Caco-2 (cell line): ENCODE measurements at regions not wholly inside any gene's neighbourhood (a gene's known extent, or its start where the extent isn't known, plus 50 kb on each side); places are given as distances from the start of the nearest gene placed in this dataset.

Experiments
- BruUV-seq: library from RNA; stranded (reverse); fragments of 400-500 nt; replicated peaks from 2 replicates; lab custom pipeline; 2021; lab: Mats Ljungman, UMichigan
- CTCF ChIA-PET: fragments of 300-600 bp; sonication (Branson Sonifier 250); formaldehyde crosslinking; loops from one replicate; lab custom pipeline; 2022; ENCODE audit warnings: antibody characterized with exemption; lab: Charles Lee
- POLR2A ChIA-PET: fragments of 300-600 bp; sonication (Branson Sonifier 250); formaldehyde crosslinking; loops from one replicate; lab custom pipeline; 2022; ENCODE audit warnings: antibody characterized with exemption; lab: Charles Lee
- DNase-seq, 2 experiments: peaks; one replicate each; pipeline versions ENCODE4 v3.0.0 to v3.0.0-alpha.2; 2020 to 2022
- H3K27me3 ChIP-seq: replicated peaks from 2 replicates; pipeline ENCODE4 v1.6.0; 2011; ENCODE audit warnings: low read length; ENCODE audit not compliant: control insufficient read depth, insufficient read depth
- H3K36me3 ChIP-seq: 2 replicates; pipeline ENCODE4 v1.5.1; 2011; ENCODE audit warnings: low read length; ENCODE audit not compliant: control insufficient read depth, insufficient read depth
- H3K4me1 ChIP-seq: fragments of 250-450 bp; sonication (Bioruptor Pico); 2 replicates; pipeline ENCODE4 v1.5.1; 2020; ENCODE audit warnings: mild to moderate bottlenecking
- H3K4me3 ChIP-seq: 2 replicates; pipeline ENCODE4 v1.5.1; 2011; ENCODE audit warnings: low read depth, mild to moderate bottlenecking, control low read depth, low read length
- H3K9me3 ChIP-seq: fragments of 250-450 bp; sonication (Bioruptor Pico); 2 replicates; pipeline ENCODE4 v1.5.1; 2020; ENCODE audit warnings: mild to moderate bottlenecking, moderate library complexity
- H3K27ac Mint-ChIP-seq: one replicate; pipeline ENCODE4 v1.8.0; 2022; ENCODE audit warnings: mixed read lengths; ENCODE audit not compliant: unreplicated experiment
- H3K27me3 Mint-ChIP-seq: one replicate; pipeline ENCODE4 v1.8.0; 2022; ENCODE audit warnings: mixed read lengths; ENCODE audit not compliant: insufficient read depth, unreplicated experiment
- H3K36me3 Mint-ChIP-seq: one replicate; pipeline ENCODE4 v1.8.0; 2022; ENCODE audit warnings: mild to moderate bottlenecking, mixed read lengths; ENCODE audit not compliant: insufficient read depth, unreplicated experiment
- H3K4me1 Mint-ChIP-seq: one replicate; pipeline ENCODE4 v1.8.0; 2022; ENCODE audit warnings: low read depth, mixed read lengths; ENCODE audit not compliant: unreplicated experiment
- H3K4me3 Mint-ChIP-seq: one replicate; pipeline ENCODE4 v1.8.0; 2022; ENCODE audit warnings: mild to moderate bottlenecking, moderate library complexity, mixed read lengths; ENCODE audit not compliant: unreplicated experiment
- H3K9me3 Mint-ChIP-seq: one replicate; pipeline ENCODE4 v1.8.0; 2022; ENCODE audit warnings: mixed read lengths; ENCODE audit not compliant: unreplicated experiment
- CTCF ChIP-seq, 2 experiments: fragments of 200-600 bp in 1 of 2; IDR thresholded peaks; 1 replicate in 1 of 2; 2 replicates in 1 of 2; pipeline versions ENCODE4 v1.5.1 to v1.8.0; 2011 to 2022; ENCODE audit warnings: antibody characterized with exemption in 1 of 2, control low read depth in 1 of 2, inconsistent platforms in 1 of 2, low read depth in 1 of 2, low read length in 1 of 2, mild to moderate bottlenecking in 1 of 2, moderate library complexity in 1 of 2; ENCODE audit not compliant: insufficient read depth in 1 of 2, severe bottlenecking in 1 of 2, unreplicated experiment in 1 of 2
- intact Hi-C: fragments of 100-400 bp; cut with micrococcal nuclease; formaldehyde crosslinking; loops from one replicate; pipeline ENCODE4 v1.10.0; 2022; ENCODE audit not compliant: unreplicated experiment

GRCh38 chr4:52241916-52242315 is 190.8 kb downstream of the SPATA18 start:
- POLR2A ChIA-PET: no interaction called here
- Mint-ChIP-seq H3K27ac (no peak overlapping the region), H3K36me3 (no peaks in the 10 kb centered on the region), H3K27me3 (peaks cover 2% of the 10 kb centered on the region), H3K4me1 (no peaks in the 10 kb centered on the region), H3K4me3 (no peak overlapping the region), H3K9me3 (no peaks in the 10 kb centered on the region)
- CTCF ChIA-PET: no interaction called here
- Histone ChIP-seq H3K4me3 (no peak overlapping the region), H3K9me3 (no peaks in the 10 kb centered on the region), H3K27me3 (no peaks in the 10 kb centered on the region), H3K4me1 (no peaks in the 10 kb centered on the region), H3K36me3 (no peaks in the 10 kb centered on the region)
- TF ChIP-seq CTCF (IDR thresholded peaks at IDR 0.05; ENCODE audit: insufficient read depth in 1 of 2, low read depth in 1 of 2, low read length in 1 of 2, severe bottlenecking in 1 of 2, unreplicated experiment in 1 of 2): no peak
- DNase-seq: no peak
- BruUV-seq: no TSS peak
- intact Hi-C loops: no loop called here

GRCh38 chr4:52243367-52243766 is 192.3 kb downstream of the SPATA18 start:
- no peaks in the 10 kb centered on the region for H3K36me3 Mint-ChIP-seq
- peaks cover 2% of the 10 kb centered on the region for H3K27me3 Mint-ChIP-seq
- DNase-seq: no peak
- no TSS peak for BruUV-seq
- intact Hi-C loops: no loop called here
- no peak overlapping the region for H3K27ac Mint-ChIP-seq
- CTCF ChIA-PET: no interaction called here
- H3K9me3 Mint-ChIP-seq: no peaks in the 10 kb centered on the region
- TF ChIP-seq CTCF (IDR thresholded peaks at IDR 0.05; ENCODE audit: insufficient read depth in 1 of 2, low read depth in 1 of 2, low read length in 1 of 2, severe bottlenecking in 1 of 2, unreplicated experiment in 1 of 2): no peak
- no peaks in the 10 kb centered on the region for H3K4me1 ChIP-seq
- H3K27me3 ChIP-seq: no peaks in the 10 kb centered on the region
- H3K4me3 Mint-ChIP-seq: no peak overlapping the region
- H3K4me3 ChIP-seq: no peak overlapping the region
- H3K9me3 ChIP-seq: no peaks in the 10 kb centered on the region
- POLR2A ChIA-PET: no interaction called here
- no peaks in the 10 kb centered on the region for H3K36me3 ChIP-seq
- no peaks in the 10 kb centered on the region for H3K4me1 Mint-ChIP-seq

- no peaks in the 10 kb centered on the region for H3K4me1 ChIP-seq
- H3K36me3 ChIP-seq: no peaks in the 10 kb centered on the region
- ChIA-PET CTCF (no interaction called here), POLR2A (no interaction called here)
- peaks cover 2% of the 10 kb centered on the region for H3K27me3 Mint-ChIP-seq
- no peak overlapping the region for H3K27ac Mint-ChIP-seq
- no peaks in the 10 kb centered on the region for H3K9me3 Mint-ChIP-seq
- no TSS peak for BruUV-seq
- no peak overlapping the region for H3K4me3 Mint-ChIP-seq
- no peaks in the 10 kb centered on the region for H3K4me1 Mint-ChIP-seq
- TF ChIP-seq CTCF (IDR thresholded peaks at IDR 0.05; ENCODE audit: insufficient read depth in 1 of 2, low read depth in 1 of 2, low read length in 1 of 2, severe bottlenecking in 1 of 2, unreplicated experiment in 1 of 2): no peak
- no peak overlapping the region for H3K4me3 ChIP-seq
- no peaks in the 10 kb centered on the region for H3K9me3 ChIP-seq
- intact Hi-C loops: no loop called here
- DNase-seq: no peak
- no peaks in the 10 kb centered on the region for H3K27me3 ChIP-seq
- no peaks in the 10 kb centered on the region for H3K36me3 Mint-ChIP-seq
Observed at GRCh38 chr4:52244103-52244775, 193.1 kb downstream of the SPATA18 start.
